ENCODE measurements at regions not wholly inside any gene's neighbourhood (a gene's known extent, or its start where the extent isn't known, plus 50 kb on each side); places are given as distances from the start of the nearest gene placed in this dataset.

- no peak for TF ChIP-seq POLR2AphosphoS5 (IDR thresholded peaks at IDR 0.05; ENCODE audit: borderline replicate concordance, low read depth, low read length)
- TF ChIP-seq EZH2 (IDR thresholded peaks at IDR 0.05): no peak
Measured at GRCh38 chr13:80931118-80931517, 590.2 kb upstream of the SPRY2 start.

Data from SK-N-MC (cell line).